Common myeloid progenitor, CD34-positive (primary cell): ENCODE measurements at regions not wholly inside any gene's neighbourhood (a gene's known extent, or its start where the extent isn't known, plus 50 kb on each side); places are given as distances from the start of the nearest gene placed in this dataset.

ENCODE experiments used
- CTCF ChIA-PET: fragments of 350-600 bp; sonication (Branson Sonifier 250); formaldehyde crosslinking; loops from one replicate; lab custom pipeline; 2021; ENCODE audit warnings: antibody characterized with exemption; lab: Charles Lee
- POLR2A ChIA-PET: fragments of 350-600 bp; sonication (Branson Sonifier 250); formaldehyde crosslinking; loops from one replicate; lab custom pipeline; 2021; ENCODE audit warnings: antibody characterized with exemption; lab: Charles Lee
- DNase-seq, 3 donors: peaks; one replicate each; pipeline versions ENCODE4 v3.0.0 to v3.0.0-alpha.2; 2013
- H3K27ac ChIP-seq, 2 experiments: 1 replicate in 1 of 2; 2 replicates in 1 of 2; pipeline ENCODE4 v1.7.0; 2013; ENCODE audit warnings: inconsistent platforms in 2 of 2, low read length in 2 of 2, mild to moderate bottlenecking in 2 of 2, low read depth in 1 of 2, moderate library complexity in 1 of 2; ENCODE audit not compliant: severe bottlenecking in 2 of 2, insufficient read depth in 1 of 2, poor library complexity in 1 of 2
- H3K27me3 ChIP-seq, 5 experiments: replicated peaks in 2 of 5; 1 replicate in 3 of 5; 2 replicates in 2 of 5; pipeline versions ENCODE4 v1.6.1 to v1.7.0; 2013; ENCODE audit warnings: low read length in 4 of 5, mild to moderate bottlenecking in 2 of 5, moderate library complexity in 2 of 5, inconsistent platforms in 1 of 5; ENCODE audit not compliant: insufficient read depth in 5 of 5, control insufficient read depth in 4 of 5
- H3K36me3 ChIP-seq, 4 experiments: 1 replicate in 2 of 4; 2 replicates in 2 of 4; pipeline versions ENCODE4 v1.6.1 to v1.7.0; 2013; ENCODE audit warnings: low read length in 3 of 4, control low read depth in 1 of 4, mild to moderate bottlenecking in 1 of 4; ENCODE audit not compliant: control insufficient read depth in 4 of 4, insufficient read depth in 4 of 4
- H3K4me1 ChIP-seq, 4 experiments: 1 replicate in 3 of 4; 2 replicates in 1 of 4; pipeline versions ENCODE4 v1.6.1 to v1.7.1; 2013; ENCODE audit warnings: low read length in 3 of 4, mild to moderate bottlenecking in 3 of 4, control low read depth in 1 of 4, inconsistent platforms in 1 of 4, moderate library complexity in 1 of 4; ENCODE audit not compliant: control insufficient read depth in 4 of 4, insufficient read depth in 4 of 4; ENCODE audit errors: control extremely low read depth in 1 of 4
- H3K4me3 ChIP-seq, 7 experiments: 1 replicate in 4 of 7; 2 replicates in 3 of 7; pipeline versions ENCODE4 v1.5.1 to v1.7.0; 2013; ENCODE audit warnings: mild to moderate bottlenecking in 7 of 7, low read length in 6 of 7, moderate library complexity in 6 of 7, inconsistent platforms in 2 of 7, low read depth in 2 of 7, control low read depth in 1 of 7; ENCODE audit not compliant: insufficient read depth in 4 of 7, control insufficient read depth in 1 of 7; ENCODE audit errors: extremely low read depth in 1 of 7
- H3K9me3 ChIP-seq, 5 experiments: 1 replicate in 4 of 5; 2 replicates in 1 of 5; pipeline versions ENCODE4 v1.6.1 to v1.7.1; 2013; ENCODE audit warnings: low read length in 4 of 5, mild to moderate bottlenecking in 2 of 5, inconsistent platforms in 1 of 5, low read depth in 1 of 5, moderate library complexity in 1 of 5; ENCODE audit not compliant: control insufficient read depth in 4 of 5, insufficient read depth in 2 of 5; ENCODE audit errors: control extremely low read depth in 1 of 5
- WGBS: methylation state at CpG from one replicate; pipeline ENCODE4 v1.1.5; 2013; ENCODE audit not compliant: insufficient coverage; 5-methylcytosine and 5-hydroxymethylcytosine counted together

GRCh38 chr12:90683871-90684270 is 271.1 kb downstream of the CCER1 start:
- no peak overlapping the region for H3K4me3 ChIP-seq
- H3K9me3 ChIP-seq, result peaks cover 0 to 1% (median 0%) of the 10 kb centered on the region in 5 experiments
- DNase-seq, result no peak
- no CpG with 5 or more reads among the region's 3 CpGs for WGBS
- no peaks in the 10 kb centered on the region for H3K4me1 ChIP-seq
- ChIA-PET CTCF (no interaction called here), POLR2A (no interaction called here)
- no peak overlapping the region for H3K27ac ChIP-seq
- H3K27me3 ChIP-seq, result no peaks in the 10 kb centered on the region
- H3K36me3 ChIP-seq, result no peaks in the 10 kb centered on the region

- Histone ChIP-seq H3K4me1 (no peaks in the 10 kb centered on the region), H3K27ac (no peak overlapping the region), H3K27me3 (no peaks in the 10 kb centered on the region), H3K9me3 (peaks cover 0 to 1% (median 0%) of the 10 kb centered on the region in 5 experiments), H3K36me3 (no peaks in the 10 kb centered on the region), H3K4me3 (no peak overlapping the region)
- DNase-seq, result no peak
- POLR2A ChIA-PET, result no interaction called here
- CTCF ChIA-PET, result no interaction called here
- WGBS, result no CpG with 5 or more reads among the region's 1 CpG
Observed at GRCh38 chr12:90682398-90682797, 272.6 kb downstream of the CCER1 start.

GRCh38 chr12:90679674-90680073 is 275.3 kb downstream of the CCER1 start:
- CTCF ChIA-PET, result no interaction called here
- Histone ChIP-seq H3K27me3 (no peaks in the 10 kb centered on the region), H3K27ac (no peak overlapping the region), H3K4me1 (no peaks in the 10 kb centered on the region), H3K4me3 (no peak overlapping the region), H3K9me3 (peaks cover 0 to 1% (median 0%) of the 10 kb centered on the region in 5 experiments), H3K36me3 (no peaks in the 10 kb centered on the region)
- DNase-seq, result no peak
- 100% methylated on average over 1 of the region's 1 CpG for WGBS
- POLR2A ChIA-PET, result no interaction called here

GRCh38 chr12:90677552-90677951 is 277.4 kb downstream of the CCER1 start:
- Histone ChIP-seq H3K27me3 (peaks cover 0 to 2% (median 0%) of the 10 kb centered on the region in 5 experiments), H3K4me1 (no peaks in the 10 kb centered on the region), H3K4me3 (no peak overlapping the region), H3K36me3 (no peaks in the 10 kb centered on the region), H3K9me3 (peaks cover 0 to 1% (median 0%) of the 10 kb centered on the region in 5 experiments), H3K27ac (no peak overlapping the region)
- ChIA-PET CTCF (no interaction called here), POLR2A (no interaction called here)
- no peak for DNase-seq
- 100% methylated on average over 2 of the region's 3 CpGs for WGBS

- H3K4me1 ChIP-seq, result no peaks in the 10 kb centered on the region
- POLR2A ChIA-PET, result no interaction called here
- H3K27me3 ChIP-seq, result peaks cover 0 to 2% (median 0%) of the 10 kb centered on the region in 5 experiments
- H3K4me3 ChIP-seq, result no peak overlapping the region
- DNase-seq, result no peak
- CTCF ChIA-PET, result no interaction called here
- WGBS, result no CpG with 5 or more reads among the region's 1 CpG
- H3K36me3 ChIP-seq, result no peaks in the 10 kb centered on the region
- H3K27ac ChIP-seq, result no peak overlapping the region
- H3K9me3 ChIP-seq, result peaks cover 0 to 1% (median 0%) of the 10 kb centered on the region in 5 experiments
Observed at GRCh38 chr12:90677055-90677454, 277.9 kb downstream of the CCER1 start.

- no peak overlapping the region for H3K4me3 ChIP-seq
- H3K9me3 ChIP-seq, result no peaks in the 10 kb centered on the region
- ChIA-PET CTCF (no interaction called here), POLR2A (no interaction called here)
- peaks cover 0 to 2% (median 0%) of the 10 kb centered on the region in 5 experiments for H3K27me3 ChIP-seq
- H3K36me3 ChIP-seq, result no peaks in the 10 kb centered on the region
- WGBS, result 67% methylated on average over 1 of the region's 1 CpG
- H3K27ac ChIP-seq, result no peak overlapping the region
- no peaks in the 10 kb centered on the region for H3K4me1 ChIP-seq
- no peak for DNase-seq
Observed at GRCh38 chr12:90675106-90675505, 279.9 kb downstream of the CCER1 start.

GRCh38 chr12:90672081-90672480 is 282.9 kb downstream of the CCER1 start:
- Histone ChIP-seq H3K27me3 (peaks cover 0 to 2% (median 0%) of the 10 kb centered on the region in 5 experiments), H3K9me3 (peaks cover 0 to 4% (median 0%) of the 10 kb centered on the region in 5 experiments), H3K4me3 (no peak overlapping the region), H3K27ac (no peak overlapping the region), H3K4me1 (no peaks in the 10 kb centered on the region), H3K36me3 (no peaks in the 10 kb centered on the region)
- DNase-seq, result no peak
- CTCF ChIA-PET, result no interaction called here
- 100% methylated on average over 1 of the region's 1 CpG for WGBS
- POLR2A ChIA-PET, result no interaction called here
